ENCODE measurements at regions not wholly inside any gene's neighbourhood (a gene's known extent, or its start where the extent isn't known, plus 50 kb on each side); places are given as distances from the start of the nearest gene placed in this dataset.

- TF ChIP-seq TCF7 (IDR thresholded peaks at IDR 0.05; ENCODE audit: borderline replicate concordance) (no peak), NR2C1 (IDR thresholded peaks at IDR 0.05) (no peak)
Measured at GRCh38 chr18:60189856-60190255, 182.7 kb downstream of the MC4R start.

Measured in GM12878 (cell line).